Naive thymus-derived CD8-positive, alpha-beta T cell (primary cell): ENCODE measurements at regions not wholly inside any gene's neighbourhood (a gene's known extent, or its start where the extent isn't known, plus 50 kb on each side); places are given as distances from the start of the nearest gene placed in this dataset.

Experiments used
- ATAC-seq, 2 donors: fragments of 150-1000 bp; cut with Tn5 transposase in 1 of 2; sonication (Bioruptor Pico), chemical (Tn5 transposase) in 1 of 2; 1 replicate in 1 of 2; 2 replicates in 1 of 2; pipeline ENCODE4 v1.10.0; 2021; ENCODE audit warnings: mild to moderate bottlenecking in 2 of 2, moderate library complexity in 2 of 2
- POLR2A ChIA-PET: fragments of 350-600 bp; sonication (Branson Sonifier 250); formaldehyde crosslinking; loops from one replicate; lab custom pipeline; 2021; ENCODE audit warnings: antibody characterized with exemption; lab: Charles Lee
- DNase-seq, 10 donors: peaks; one replicate each; pipeline versions ENCODE4 v3.0.0 to v3.0.0-alpha.2; 2020 to 2022
- H3K27ac Mint-ChIP-seq, 10 donors: one replicate each; pipeline ENCODE4 v1.8.0; 2020 to 2022; ENCODE audit warnings: mild to moderate bottlenecking in 10 of 10, mixed read lengths in 10 of 10, moderate library complexity in 4 of 10, inconsistent platforms in 1 of 10
- H3K27me3 Mint-ChIP-seq, 5 donors: one replicate each; pipeline ENCODE4 v1.8.0; 2021 to 2022; ENCODE audit warnings: mixed read lengths in 5 of 5
- H3K36me3 Mint-ChIP-seq, 3 donors: one replicate each; pipeline ENCODE4 v1.8.0; 2020 to 2022; ENCODE audit warnings: mixed read lengths in 3 of 3, mild to moderate bottlenecking in 2 of 3, inconsistent platforms in 1 of 3
- H3K4me1 Mint-ChIP-seq, 4 donors: one replicate each; pipeline ENCODE4 v1.8.0; 2021 to 2022; ENCODE audit warnings: mixed read lengths in 4 of 4
- H3K4me3 Mint-ChIP-seq, 10 donors: one replicate each; pipeline ENCODE4 v1.8.0; 2020 to 2022; ENCODE audit warnings: mild to moderate bottlenecking in 10 of 10, mixed read lengths in 10 of 10, moderate library complexity in 6 of 10, inconsistent platforms in 1 of 10
- H3K9me3 Mint-ChIP-seq, 9 donors: one replicate each; pipeline ENCODE4 v1.8.0; 2020 to 2022; ENCODE audit warnings: mixed read lengths in 9 of 9, mild to moderate bottlenecking in 3 of 9, inconsistent platforms in 1 of 9, moderate library complexity in 1 of 9

GRCh38 chr4:181676546-181676945 lies 566.7 kb upstream of the TENM3 start:
- H3K9me3 Mint-ChIP-seq, result peaks cover 0 to 12% (median 0%) of the 10 kb centered on the region in 9 donors
- no peaks in the 10 kb centered on the region for H3K4me1 Mint-ChIP-seq
- POLR2A ChIA-PET, result no interaction called here
- H3K36me3 Mint-ChIP-seq, result no peaks in the 10 kb centered on the region
- no peaks in the 10 kb centered on the region for H3K27me3 Mint-ChIP-seq
- ATAC-seq, result no peak
- no peak overlapping the region for H3K27ac Mint-ChIP-seq
- DNase-seq, result no peak
- H3K4me3 Mint-ChIP-seq, result no peak overlapping the region

- Mint-ChIP-seq H3K4me1 (peaks cover 0 to under 1% (median 0%) of the 10 kb centered on the region in 4 donors), H3K9me3 (peaks cover 0 to 14% (median 0%) of the 10 kb centered on the region in 9 donors), H3K36me3 (no peaks in the 10 kb centered on the region), H3K4me3 (no peak overlapping the region), H3K27me3 (no peaks in the 10 kb centered on the region), H3K27ac (no peak overlapping the region)
- ATAC-seq, result no peak
- DNase-seq, result no peak
- POLR2A ChIA-PET, result no interaction called here
Observed at GRCh38 chr4:181677201-181677600, 566.0 kb upstream of the TENM3 start.

- peaks cover 0 to 18% (median 0%) of the 10 kb centered on the region in 9 donors for H3K9me3 Mint-ChIP-seq
Observed at GRCh38 chr4:181677621-181678020, 565.6 kb upstream of the TENM3 start.

GRCh38 chr4:181679754-181680153 lies 563.4 kb upstream of the TENM3 start:
- POLR2A ChIA-PET, result no interaction called here
- no peaks in the 10 kb centered on the region for H3K27me3 Mint-ChIP-seq
- ATAC-seq (no peak), DNase-seq (no peak)
- peaks cover 0 to 20% (median 0%) of the 10 kb centered on the region in 9 donors for H3K9me3 Mint-ChIP-seq
- no peak overlapping the region for H3K27ac Mint-ChIP-seq
- no peak overlapping the region for H3K4me3 Mint-ChIP-seq
- peaks cover 0 to 5% (median 0%) of the 10 kb centered on the region in 4 donors for H3K4me1 Mint-ChIP-seq
- H3K36me3 Mint-ChIP-seq, result no peaks in the 10 kb centered on the region

More at GRCh38 chr4:181677621-181678020, 565.6 kb upstream of the TENM3 start:
- H3K27me3 Mint-ChIP-seq, result no peaks in the 10 kb centered on the region
- H3K27ac Mint-ChIP-seq, result no peak overlapping the region
- POLR2A ChIA-PET, result no interaction called here
- H3K4me3 Mint-ChIP-seq, result no peak overlapping the region
- peaks cover 0 to 5% (median 0%) of the 10 kb centered on the region in 4 donors for H3K4me1 Mint-ChIP-seq
- no peaks in the 10 kb centered on the region for H3K36me3 Mint-ChIP-seq
- ATAC-seq (no peak), DNase-seq (no peak)

GRCh38 chr4:181682367-181683047 lies 560.7 kb upstream of the TENM3 start:
- POLR2A ChIA-PET, result no interaction called here
- no peaks in the 10 kb centered on the region for H3K27me3 Mint-ChIP-seq
- ATAC-seq (no peak), DNase-seq (no peak)
- H3K36me3 Mint-ChIP-seq, result no peaks in the 10 kb centered on the region
- peaks cover 0 to 9% (median 0%) of the 10 kb centered on the region in 9 donors for H3K9me3 Mint-ChIP-seq
- H3K27ac Mint-ChIP-seq, result no peak overlapping the region
- peaks cover 0 to 5% (median 0%) of the 10 kb centered on the region in 4 donors for H3K4me1 Mint-ChIP-seq
- no peak overlapping the region for H3K4me3 Mint-ChIP-seq

- no peak for DNase-seq
- no peaks in the 10 kb centered on the region for H3K36me3 Mint-ChIP-seq
- POLR2A ChIA-PET, result no interaction called here
- H3K9me3 Mint-ChIP-seq, result peaks cover 0 to 9% (median 0%) of the 10 kb centered on the region in 9 donors
- H3K27ac Mint-ChIP-seq, result no peak overlapping the region
- no peak overlapping the region for H3K4me3 Mint-ChIP-seq
- no peaks in the 10 kb centered on the region for H3K27me3 Mint-ChIP-seq
- H3K4me1 Mint-ChIP-seq, result peaks cover 0 to 5% (median 0%) of the 10 kb centered on the region in 4 donors
- no peak for ATAC-seq
Observed at GRCh38 chr4:181684310-181684709, 558.9 kb upstream of the TENM3 start.

- DNase-seq, result no peak
- peaks cover 0 to 6% (median 0%) of the 10 kb centered on the region in 5 donors for H3K27me3 Mint-ChIP-seq
- peaks cover 0 to 5% (median 0%) of the 10 kb centered on the region in 4 donors for H3K4me1 Mint-ChIP-seq
- H3K36me3 Mint-ChIP-seq, result no peaks in the 10 kb centered on the region
- ATAC-seq, result no peak
- H3K4me3 Mint-ChIP-seq, result no peak overlapping the region
- H3K27ac Mint-ChIP-seq, result no peak overlapping the region
- POLR2A ChIA-PET, result no interaction called here
- peaks cover 0 to 9% (median 0%) of the 10 kb centered on the region in 9 donors for H3K9me3 Mint-ChIP-seq
Observed at GRCh38 chr4:181685461-181685860, 557.7 kb upstream of the TENM3 start.

- Mint-ChIP-seq H3K4me3 (no peak overlapping the region), H3K36me3 (no peaks in the 10 kb centered on the region), H3K27me3 (peaks cover 0 to 6% (median 0%) of the 10 kb centered on the region in 5 donors), H3K4me1 (peaks cover 0 to 5% (median 0%) of the 10 kb centered on the region in 4 donors), H3K27ac (no peak overlapping the region), H3K9me3 (peaks cover 0 to 9% (median 0%) of the 10 kb centered on the region in 9 donors)
- no peak for ATAC-seq
- POLR2A ChIA-PET, result no interaction called here
- DNase-seq, result no peak
Observed at GRCh38 chr4:181685911-181686310, 557.3 kb upstream of the TENM3 start.

- POLR2A ChIA-PET, result no interaction called here
- peaks cover 0 to 6% (median 0%) of the 10 kb centered on the region in 5 donors for H3K27me3 Mint-ChIP-seq
- no peak overlapping the region for H3K27ac Mint-ChIP-seq
- no peak for DNase-seq
- H3K4me1 Mint-ChIP-seq, result peaks cover 0 to 5% (median 0%) of the 10 kb centered on the region in 4 donors
- peaks cover 0 to 7% (median 0%) of the 10 kb centered on the region in 9 donors for H3K9me3 Mint-ChIP-seq
- ATAC-seq, result no peak
- no peak overlapping the region for H3K4me3 Mint-ChIP-seq
- H3K36me3 Mint-ChIP-seq, result no peaks in the 10 kb centered on the region
Observed at GRCh38 chr4:181687116-181687515, 556.1 kb upstream of the TENM3 start.

GRCh38 chr4:181688432-181688831 lies 554.8 kb upstream of the TENM3 start:
- ATAC-seq, result no peak
- peaks cover 0 to 6% (median 0%) of the 10 kb centered on the region in 5 donors for H3K27me3 Mint-ChIP-seq

GRCh38 chr4:181688872-181689271 lies 554.3 kb upstream of the TENM3 start:
- POLR2A ChIA-PET, result no interaction called here
- peaks cover 0 to 3% (median 0%) of the 10 kb centered on the region in 9 donors for H3K9me3 Mint-ChIP-seq
- H3K27me3 Mint-ChIP-seq, result peaks cover 0 to 6% (median 0%) of the 10 kb centered on the region in 5 donors
- ATAC-seq (no peak), DNase-seq (no peak)
- no peak overlapping the region for H3K4me3 Mint-ChIP-seq
- no peaks in the 10 kb centered on the region for H3K4me1 Mint-ChIP-seq
- H3K27ac Mint-ChIP-seq, result no peak overlapping the region
- H3K36me3 Mint-ChIP-seq, result no peaks in the 10 kb centered on the region

More at GRCh38 chr4:181688432-181688831, 554.8 kb upstream of the TENM3 start:
- DNase-seq, result no peak
- no peak overlapping the region for H3K27ac Mint-ChIP-seq
- H3K9me3 Mint-ChIP-seq, result peaks cover 0 to 3% (median 0%) of the 10 kb centered on the region in 9 donors
- no peak overlapping the region for H3K4me3 Mint-ChIP-seq
- POLR2A ChIA-PET, result no interaction called here
- no peaks in the 10 kb centered on the region for H3K36me3 Mint-ChIP-seq
- H3K4me1 Mint-ChIP-seq, result no peaks in the 10 kb centered on the region

- no peak overlapping the region for H3K27ac Mint-ChIP-seq
- POLR2A ChIA-PET, result no interaction called here
- H3K36me3 Mint-ChIP-seq, result no peaks in the 10 kb centered on the region
- no peak for DNase-seq
- peaks cover 0 to 2% (median 0%) of the 10 kb centered on the region in 9 donors for H3K9me3 Mint-ChIP-seq
- no peaks in the 10 kb centered on the region for H3K4me1 Mint-ChIP-seq
- no peak overlapping the region for H3K4me3 Mint-ChIP-seq
- H3K27me3 Mint-ChIP-seq, result peaks cover 0 to 6% (median 0%) of the 10 kb centered on the region in 5 donors
- no peak for ATAC-seq
Observed at GRCh38 chr4:181690498-181690897, 552.7 kb upstream of the TENM3 start.

GRCh38 chr4:181692965-181693364 lies 550.2 kb upstream of the TENM3 start:
- Mint-ChIP-seq H3K4me1 (no peaks in the 10 kb centered on the region), H3K27ac (no peak overlapping the region), H3K9me3 (peaks cover 0 to 3% (median 0%) of the 10 kb centered on the region in 9 donors), H3K27me3 (peaks cover 0 to 6% (median 0%) of the 10 kb centered on the region in 5 donors), H3K36me3 (no peaks in the 10 kb centered on the region), H3K4me3 (no peak overlapping the region)
- ATAC-seq (no peak), DNase-seq (no peak)
- POLR2A ChIA-PET, result no interaction called here
